Activated CD8-positive, alpha-beta T cell treated with anti-CD3 and anti-CD28 coated beads, Interleukin-2, amount 10 ng/mL, durations not matched to agents 7 days and 5 days (primary cell): ENCODE measurements at regions not wholly inside any gene's neighbourhood (a gene's known extent, or its start where the extent isn't known, plus 50 kb on each side); places are given as distances from the start of the nearest gene placed in this dataset.

Experiments
- ATAC-seq: fragments of 150-1000 bp; cut with Tn5 transposase; one replicate; pipeline ENCODE4 v1.10.0; 2021; ENCODE audit warnings: moderate library complexity
- CTCF ChIA-PET: fragments of 350-600 bp; sonication (Branson Sonifier 250); formaldehyde crosslinking; loops from one replicate; lab custom pipeline; 2021; ENCODE audit warnings: antibody characterized with exemption; lab: Charles Lee
- POLR2A ChIA-PET: fragments of 350-600 bp; sonication (Branson Sonifier 250); formaldehyde crosslinking; loops from one replicate; lab custom pipeline; 2021; ENCODE audit warnings: antibody characterized with exemption; lab: Charles Lee
- DNase-seq: peaks from one replicate; pipeline ENCODE4 v3.0.0-alpha.2; 2020
- H3K27ac Mint-ChIP-seq: one replicate; pipeline ENCODE4 v1.8.0; 2021; ENCODE audit warnings: mild to moderate bottlenecking, mixed read lengths
- H3K27me3 Mint-ChIP-seq: one replicate; pipeline ENCODE4 v1.8.0; 2021; ENCODE audit warnings: low read depth, mixed read lengths
- H3K36me3 Mint-ChIP-seq: one replicate; pipeline ENCODE4 v1.8.0; 2021; ENCODE audit warnings: low read depth, mixed read lengths
- H3K4me1 Mint-ChIP-seq: one replicate; pipeline ENCODE4 v1.8.0; 2021; ENCODE audit warnings: low read depth, mixed read lengths
- H3K4me3 Mint-ChIP-seq: one replicate; pipeline ENCODE4 v1.8.0; 2021; ENCODE audit warnings: mild to moderate bottlenecking, mixed read lengths
- H3K9me3 Mint-ChIP-seq: one replicate; pipeline ENCODE4 v1.8.0; 2022; ENCODE audit warnings: mixed read lengths; ENCODE audit not compliant: insufficient read depth

DNA sequence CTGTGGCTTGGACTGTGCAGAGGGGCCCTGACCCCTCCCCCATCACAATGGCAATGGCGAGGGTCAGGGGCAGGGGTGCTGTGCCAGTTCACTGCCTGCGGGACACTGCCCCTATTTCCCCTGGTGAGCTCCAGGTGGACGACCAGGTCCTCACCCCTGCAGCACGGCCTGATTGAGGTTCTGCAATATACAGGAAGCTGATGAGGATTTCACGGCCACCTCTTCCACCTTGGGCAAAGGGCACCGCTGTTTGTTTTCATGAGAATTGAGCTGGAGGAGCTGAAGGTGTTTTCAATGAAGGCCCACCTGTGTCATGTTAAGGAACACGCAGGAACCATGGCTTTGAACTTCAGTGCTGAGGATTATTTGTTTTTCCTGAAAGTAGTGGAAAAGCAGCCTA is 96.3 kb downstream of the OSR1 start:
- Mint-ChIP-seq H3K36me3 (no peaks in the 10 kb centered on the region), H3K27me3 (no peaks in the 10 kb centered on the region), H3K9me3 (no peaks in the 10 kb centered on the region), H3K4me1 (no peaks in the 10 kb centered on the region), H3K27ac (no peak overlapping the region), H3K4me3 (no peak overlapping the region)
- ChIA-PET CTCF (no interaction called here), POLR2A (no interaction called here)
- ATAC-seq (no peak), DNase-seq (no peak)

DNA sequence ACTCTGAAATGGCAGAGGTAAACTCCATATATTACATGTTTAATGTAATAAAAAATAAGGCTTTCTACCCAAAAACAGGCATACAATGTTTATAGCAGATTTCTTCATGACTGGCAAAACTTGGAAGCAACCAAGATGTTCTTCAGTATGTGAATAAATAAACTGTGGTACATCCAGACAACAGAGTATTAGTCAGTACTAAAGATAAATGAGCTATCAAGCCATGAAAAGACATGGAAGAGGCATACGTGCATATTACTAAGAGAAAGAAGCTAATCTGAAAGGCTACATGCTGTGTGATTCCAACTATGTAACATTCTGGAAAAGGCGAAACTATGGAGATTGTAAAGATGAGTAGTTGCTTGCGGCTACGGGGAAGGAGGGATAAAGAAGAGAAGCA is 97.4 kb downstream of the OSR1 start:
- Mint-ChIP-seq H3K4me1 (no peaks in the 10 kb centered on the region), H3K36me3 (no peaks in the 10 kb centered on the region), H3K4me3 (no peak overlapping the region), H3K9me3 (no peaks in the 10 kb centered on the region), H3K27me3 (no peaks in the 10 kb centered on the region), H3K27ac (no peak overlapping the region)
- ATAC-seq (no peak), DNase-seq (no peak)
- ChIA-PET CTCF (no interaction called here), POLR2A (no interaction called here)

DNA sequence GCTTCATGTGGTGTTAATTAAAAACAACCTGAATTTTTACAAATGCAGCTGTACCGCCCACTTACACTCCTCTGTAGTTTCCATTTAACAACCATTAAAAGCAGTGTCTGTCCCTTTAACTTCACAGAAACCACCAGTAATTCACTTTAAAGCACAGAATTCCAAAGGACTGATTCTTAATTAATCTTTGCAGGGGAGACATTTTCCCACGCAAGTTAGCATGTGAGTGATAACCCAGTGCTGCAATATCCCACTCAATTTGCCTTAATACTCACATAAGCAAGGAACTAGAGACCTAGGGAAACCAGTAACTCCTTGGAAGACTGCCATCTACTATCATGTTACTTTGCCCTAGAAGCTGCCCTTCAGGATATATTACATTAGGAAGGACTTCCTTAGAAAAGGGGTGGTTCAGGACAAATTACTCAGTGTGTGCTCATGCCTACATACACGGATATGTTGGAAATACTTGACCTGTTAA is 102.3 kb downstream of the OSR1 start:
- ChIA-PET POLR2A (no interaction called here), CTCF (no interaction called here)
- Mint-ChIP-seq H3K27me3 (no peaks in the 10 kb centered on the region), H3K4me3 (no peak overlapping the region), H3K4me1 (no peaks in the 10 kb centered on the region), H3K36me3 (no peaks in the 10 kb centered on the region), H3K9me3 (no peaks in the 10 kb centered on the region), H3K27ac (no peak overlapping the region)
- DNase-seq (no peak), ATAC-seq (no peak)

DNA sequence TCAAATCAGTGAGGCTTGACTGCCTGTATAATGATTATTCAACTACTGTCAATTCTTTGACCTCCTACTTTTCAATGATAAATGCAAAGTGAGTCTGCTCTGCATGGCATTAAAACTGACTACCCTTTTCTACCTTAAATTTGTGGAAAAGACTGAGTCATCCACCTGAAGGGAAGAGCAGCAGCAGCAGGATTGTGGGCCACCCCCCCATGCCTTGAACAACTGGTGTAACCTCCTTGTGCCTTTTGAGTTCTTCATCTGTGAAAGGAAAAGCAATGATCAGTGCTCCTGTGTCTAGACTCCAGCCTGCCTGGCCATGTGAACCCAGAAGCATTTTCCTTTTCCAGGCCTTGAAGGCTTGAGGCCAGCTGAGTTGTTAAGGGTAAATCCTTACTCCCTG is 102.9 kb downstream of the OSR1 start:
- Mint-ChIP-seq H3K4me3 (no peak overlapping the region), H3K4me1 (no peaks in the 10 kb centered on the region), H3K9me3 (no peaks in the 10 kb centered on the region), H3K27me3 (no peaks in the 10 kb centered on the region), H3K27ac (no peak overlapping the region), H3K36me3 (no peaks in the 10 kb centered on the region)
- ATAC-seq = no peak
- ChIA-PET CTCF (no interaction called here), POLR2A (no interaction called here)
- DNase-seq = no peak

DNA sequence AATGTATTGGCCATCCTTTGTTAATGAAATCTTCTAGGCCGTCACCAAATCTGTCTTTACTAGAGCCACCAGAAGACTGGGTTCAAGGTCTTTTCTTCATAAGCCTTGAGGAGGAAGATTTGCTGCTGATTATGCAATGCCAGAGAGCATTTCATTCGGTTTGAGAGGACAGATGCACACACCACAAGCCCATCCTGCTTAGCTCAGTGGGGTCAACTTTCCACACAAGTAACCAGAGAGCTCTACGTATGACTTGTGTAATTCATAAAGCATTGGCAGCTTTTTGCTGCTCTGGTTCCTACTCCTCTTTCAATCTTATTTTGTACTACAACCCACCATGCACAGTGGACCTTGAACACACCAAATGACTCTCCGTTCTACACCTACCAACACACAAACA is 106.9 kb downstream of the OSR1 start:
- ChIA-PET POLR2A (no interaction called here), CTCF (no interaction called here)
- no peak overlapping the region for H3K27ac Mint-ChIP-seq
- DNase-seq (no peak), ATAC-seq (no peak)
- H3K4me1 Mint-ChIP-seq = no peaks in the 10 kb centered on the region
- no peaks in the 10 kb centered on the region for H3K36me3 Mint-ChIP-seq
- H3K4me3 Mint-ChIP-seq = no peak overlapping the region
- no peaks in the 10 kb centered on the region for H3K9me3 Mint-ChIP-seq
- H3K27me3 Mint-ChIP-seq = no peaks in the 10 kb centered on the region

DNA sequence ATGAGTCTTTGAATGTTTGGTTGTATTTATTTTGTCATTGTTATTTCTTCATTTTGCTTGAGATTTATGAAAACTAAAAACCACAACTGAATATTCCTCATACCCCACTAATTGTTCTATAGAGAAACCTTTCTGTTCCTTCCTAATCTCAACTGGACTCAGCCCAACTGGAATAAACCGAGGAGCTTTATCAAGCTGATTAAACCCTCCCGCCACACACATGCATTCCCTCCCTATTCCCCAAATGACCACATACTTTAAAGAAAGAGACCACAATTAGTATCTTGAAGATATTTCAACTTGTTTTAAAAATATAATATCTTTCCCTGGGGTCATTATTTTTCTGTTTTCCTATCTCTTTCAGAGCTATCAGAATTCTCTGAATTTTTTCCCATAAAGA is 107.5 kb downstream of the OSR1 start:
- ChIA-PET CTCF (interaction anchor here (0.7 kb wide), 1 partner anchor 862 kb away, joined by 3 read pairs; no protein-coding TSS in a partner anchor), POLR2A (no interaction called here)
- Mint-ChIP-seq H3K27me3 (no peaks in the 10 kb centered on the region), H3K4me3 (no peak overlapping the region), H3K4me1 (no peaks in the 10 kb centered on the region), H3K9me3 (no peaks in the 10 kb centered on the region), H3K36me3 (no peaks in the 10 kb centered on the region), H3K27ac (no peak overlapping the region)
- DNase-seq (no peak), ATAC-seq (no peak)

DNA sequence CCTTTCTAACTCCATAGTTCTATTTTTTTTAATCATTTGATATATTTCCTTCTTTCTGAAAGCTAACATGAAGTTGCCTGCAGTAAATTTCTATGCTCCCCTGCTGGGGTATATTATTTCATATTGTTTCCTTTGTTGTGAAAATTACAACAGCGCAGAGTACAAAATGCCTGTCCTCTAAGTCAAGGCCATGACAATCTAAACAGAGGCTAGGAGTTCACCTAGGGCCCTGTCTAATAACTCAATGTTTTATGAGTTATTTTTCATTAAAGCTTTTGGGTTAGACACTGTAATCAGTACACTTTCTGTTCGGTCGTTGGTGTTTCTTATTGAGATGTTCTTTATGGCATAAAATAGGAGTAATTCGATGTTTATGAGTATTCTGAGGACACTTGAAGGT is 111.2 kb downstream of the OSR1 start:
- ATAC-seq = no peak
- Mint-ChIP-seq H3K27ac (no peak overlapping the region), H3K4me3 (no peak overlapping the region)

DNA sequence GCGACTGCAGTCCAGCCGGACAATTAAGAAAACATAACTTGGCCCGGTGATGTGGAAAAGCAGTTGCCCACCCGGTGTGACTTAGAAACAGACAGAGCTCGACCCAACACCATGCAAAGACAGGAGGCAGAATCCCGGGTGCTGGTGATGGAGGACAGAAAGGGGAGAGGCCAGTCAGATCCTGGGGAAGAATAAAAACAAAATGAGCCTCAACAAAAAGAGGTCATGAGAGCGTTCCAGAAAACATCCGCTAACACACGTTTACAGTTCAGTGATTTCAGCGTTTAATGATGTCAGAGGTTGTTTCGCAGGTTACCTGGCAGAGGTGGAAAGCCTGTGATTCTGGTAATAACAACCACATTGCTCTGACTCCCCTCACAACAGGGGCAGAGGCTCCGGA is 111.9 kb downstream of the OSR1 start:
- DNase-seq (no peak), ATAC-seq (no peak)
- CTCF ChIA-PET = no interaction called here
- H3K4me1 Mint-ChIP-seq = no peaks in the 10 kb centered on the region
- no peaks in the 10 kb centered on the region for H3K36me3 Mint-ChIP-seq
- H3K9me3 Mint-ChIP-seq = no peaks in the 10 kb centered on the region
- H3K4me3 Mint-ChIP-seq = no peak overlapping the region
- no peaks in the 10 kb centered on the region for H3K27me3 Mint-ChIP-seq
- POLR2A ChIA-PET = no interaction called here
- no peak overlapping the region for H3K27ac Mint-ChIP-seq

More for the DNA sequence above, 111.2 kb downstream of the OSR1 start:
- Mint-ChIP-seq H3K9me3 (no peaks in the 10 kb centered on the region), H3K36me3 (no peaks in the 10 kb centered on the region), H3K4me1 (no peaks in the 10 kb centered on the region), H3K27me3 (no peaks in the 10 kb centered on the region)
- CTCF ChIA-PET = no interaction called here
- DNase-seq = no peak
- POLR2A ChIA-PET = no interaction called here

DNA sequence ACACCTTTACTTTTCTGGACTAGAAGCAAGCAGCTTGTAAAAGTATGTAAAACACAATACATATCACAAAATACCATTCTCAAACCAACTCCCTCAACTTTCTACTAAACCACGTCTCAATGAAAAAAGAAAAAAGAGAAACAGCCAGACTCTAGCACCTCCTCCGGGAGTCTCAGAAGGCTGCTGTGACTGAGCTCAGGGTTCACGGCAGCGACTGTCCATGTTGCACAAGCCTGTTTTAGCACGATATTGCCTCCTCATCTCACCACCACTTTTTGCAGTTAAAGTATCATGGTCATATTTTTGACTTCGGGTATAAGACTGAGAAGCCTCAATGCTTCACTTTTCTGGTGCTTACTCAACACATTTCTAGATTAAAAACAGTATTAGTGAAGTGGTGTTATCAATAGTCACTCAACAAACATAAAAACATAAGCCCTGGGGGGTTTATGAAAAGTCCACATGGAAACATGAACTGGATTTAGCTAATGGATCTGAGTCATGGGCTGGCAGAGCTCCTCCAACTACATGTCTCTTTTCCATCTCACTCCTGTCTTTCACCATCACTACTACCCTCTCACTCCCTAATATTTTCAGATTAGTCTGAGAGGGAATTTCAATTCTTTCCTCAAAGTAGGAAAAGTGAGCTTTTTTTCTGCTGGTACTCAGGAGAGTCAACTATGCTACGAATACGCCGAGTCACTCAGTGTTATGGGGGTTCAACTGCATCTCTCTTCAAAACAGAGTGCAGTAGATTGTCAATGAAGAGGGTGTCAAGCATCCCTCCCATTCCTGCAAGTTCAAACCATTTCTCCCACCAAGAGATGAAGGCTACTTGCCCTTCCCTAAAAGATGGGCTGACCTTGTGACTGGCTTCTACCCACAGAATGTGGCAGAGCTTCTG is 113.7 kb downstream of the OSR1 start:
- CTCF ChIA-PET = no interaction called here
- no peaks in the 10 kb centered on the region for H3K27me3 Mint-ChIP-seq
- H3K9me3 Mint-ChIP-seq = no peaks in the 10 kb centered on the region
- H3K4me1 Mint-ChIP-seq = no peaks in the 10 kb centered on the region
- no peak overlapping the region for H3K4me3 Mint-ChIP-seq
- H3K36me3 Mint-ChIP-seq = no peaks in the 10 kb centered on the region
- H3K27ac Mint-ChIP-seq = no peak overlapping the region
- ATAC-seq (no peak), DNase-seq (no peak)
- POLR2A ChIA-PET = no interaction called here

DNA sequence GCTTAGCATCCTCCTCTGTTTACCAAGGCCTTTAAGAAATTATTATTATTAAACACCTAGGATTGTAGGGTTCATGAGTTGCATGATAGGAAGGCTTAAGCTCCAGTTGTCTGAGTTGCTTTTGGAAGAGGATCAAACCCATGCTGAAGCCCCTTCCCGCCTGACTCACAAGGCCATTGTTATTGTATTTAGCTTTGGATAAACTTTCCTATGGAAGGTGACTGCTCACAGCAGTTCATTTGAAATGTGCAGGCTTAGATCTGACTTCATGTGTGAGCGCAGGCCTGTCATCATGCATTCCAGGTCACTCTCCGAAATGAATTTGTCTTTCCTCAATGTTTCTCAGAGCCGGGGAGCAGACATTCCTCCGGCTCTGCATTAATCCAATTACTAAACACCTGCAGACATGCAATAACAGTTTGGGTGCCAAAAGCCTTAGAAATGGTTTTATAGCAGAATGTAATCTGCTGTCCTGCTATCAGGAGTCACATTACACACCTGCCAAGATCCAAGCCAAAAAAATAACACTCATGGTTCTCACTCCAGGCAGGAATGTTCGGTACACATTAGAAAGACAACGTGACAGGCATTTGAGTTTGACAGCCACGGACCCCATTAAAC is 119.9 kb downstream of the OSR1 start:
- CTCF ChIA-PET = no interaction called here
- no peak for DNase-seq

DNA sequence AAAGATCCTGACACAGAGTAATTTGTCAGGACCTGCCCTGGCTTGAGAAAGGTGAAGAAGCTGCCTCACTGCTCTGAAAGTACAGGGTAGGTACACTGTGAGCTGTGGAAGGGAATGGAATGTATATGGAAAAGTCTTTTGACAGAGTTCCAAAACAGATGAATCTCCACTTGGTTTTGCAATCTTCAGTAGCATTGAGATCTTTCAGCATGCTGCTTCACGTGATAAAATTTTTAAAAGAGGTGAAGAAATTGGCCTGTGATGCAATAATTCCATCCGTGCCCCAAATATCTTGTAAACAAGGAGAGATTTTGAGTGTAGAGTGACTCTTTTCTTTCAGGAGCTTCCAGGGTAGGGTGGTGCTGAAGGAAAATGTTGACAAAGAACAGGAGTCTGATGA is 123.1 kb downstream of the OSR1 start:
- ChIA-PET POLR2A (no interaction called here), CTCF (no interaction called here)
- H3K4me1 Mint-ChIP-seq = no peaks in the 10 kb centered on the region
- DNase-seq (no peak), ATAC-seq (no peak)
- H3K36me3 Mint-ChIP-seq = no peaks in the 10 kb centered on the region
- no peak overlapping the region for H3K27ac Mint-ChIP-seq
- H3K27me3 Mint-ChIP-seq = no peaks in the 10 kb centered on the region
- H3K9me3 Mint-ChIP-seq = no peaks in the 10 kb centered on the region
- H3K4me3 Mint-ChIP-seq = no peak overlapping the region

More for the DNA sequence above, 119.9 kb downstream of the OSR1 start:
- Mint-ChIP-seq H3K9me3 (no peaks in the 10 kb centered on the region), H3K4me3 (no peak overlapping the region), H3K27me3 (no peaks in the 10 kb centered on the region), H3K4me1 (no peaks in the 10 kb centered on the region), H3K36me3 (no peaks in the 10 kb centered on the region), H3K27ac (no peak overlapping the region)
- no peak for ATAC-seq
- POLR2A ChIA-PET = no interaction called here

DNA sequence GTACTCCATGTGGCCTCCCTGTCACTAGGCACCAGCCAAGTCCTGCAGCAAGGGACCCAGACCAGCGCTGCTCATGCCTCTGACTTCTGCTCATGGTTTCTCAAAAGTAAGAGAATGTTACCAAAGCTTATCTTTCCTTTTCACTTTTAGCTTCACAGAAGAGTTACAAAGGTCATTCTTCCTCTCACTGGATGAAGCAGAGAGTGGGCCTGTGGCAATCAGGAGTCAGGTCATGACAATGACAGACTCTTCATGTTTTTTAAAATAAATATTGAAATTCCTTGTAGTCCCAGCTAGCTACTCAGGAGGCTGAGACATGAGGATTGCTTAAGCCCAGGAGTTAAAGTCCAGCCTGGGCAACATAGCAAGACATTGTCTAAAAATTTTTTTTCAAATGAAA is 126.1 kb downstream of the OSR1 start:
- no peak for DNase-seq
- H3K4me1 Mint-ChIP-seq = no peaks in the 10 kb centered on the region
- ChIA-PET CTCF (no interaction called here), POLR2A (interaction anchor here (0.6 kb wide), 1 partner anchor 1131 kb away, joined by 3 read pairs; no protein-coding TSS in a partner anchor)
- no peak overlapping the region for H3K4me3 Mint-ChIP-seq
- no peaks in the 10 kb centered on the region for H3K36me3 Mint-ChIP-seq
- no peaks in the 10 kb centered on the region for H3K27me3 Mint-ChIP-seq
- ATAC-seq = no peak
- H3K9me3 Mint-ChIP-seq = no peaks in the 10 kb centered on the region
- H3K27ac Mint-ChIP-seq = no peak overlapping the region
